KMS-11 (cell line): ENCODE measurements at regions not wholly inside any gene's neighbourhood (a gene's known extent, or its start where the extent isn't known, plus 50 kb on each side); places are given as distances from the start of the nearest gene placed in this dataset.

Experiments
- H2AFZ ChIP-seq: fragments of 200-600 bp; sonication (generic); 2 replicates; pipeline ENCODE4 v1.6.1; 2016; ENCODE audit warnings: antibody characterized with exemption, mixed run types, low read depth
- H3K27ac ChIP-seq: fragments of 200-600 bp; sonication (generic); 2 replicates; pipeline ENCODE4 v1.6.1; 2016; ENCODE audit warnings: mild to moderate bottlenecking, mixed run types
- H3K27me3 ChIP-seq: fragments of 200-600 bp; sonication (generic); 2 replicates; pipeline ENCODE4 v1.6.1; 2017; ENCODE audit warnings: mild to moderate bottlenecking, low read depth, mixed run types, moderate library complexity; ENCODE audit not compliant: insufficient read depth
- H3K36me3 ChIP-seq: fragments of 200-600 bp; sonication (generic); 2 replicates; pipeline ENCODE4 v1.6.1; 2017; ENCODE audit warnings: mild to moderate bottlenecking, mixed run types; ENCODE audit not compliant: insufficient read depth
- H3K4me1 ChIP-seq: fragments of 200-600 bp; sonication (generic); 2 replicates; pipeline ENCODE4 v1.6.1; 2016; ENCODE audit warnings: mild to moderate bottlenecking, low read depth, mixed run types; ENCODE audit not compliant: poor library complexity, severe bottlenecking
- H3K4me2 ChIP-seq: fragments of 200-600 bp; sonication (generic); 2 replicates; pipeline ENCODE4 v1.7.0; 2016; ENCODE audit warnings: mild to moderate bottlenecking, mixed run types
- H3K4me3 ChIP-seq: fragments of 200-600 bp; sonication (generic); IDR thresholded peaks from 2 replicates; pipeline ENCODE4 v1.6.1; 2017; ENCODE audit warnings: low read depth, low read length, mixed read lengths; ENCODE audit not compliant: insufficient read depth
- H3K79me2 ChIP-seq: fragments of 200-600 bp; sonication (generic); 2 replicates; pipeline ENCODE4 v1.6.1; 2016; ENCODE audit warnings: low read depth, mixed run types; ENCODE audit not compliant: insufficient read depth
- H3K9ac ChIP-seq: fragments of 200-600 bp; sonication (generic); 2 replicates; pipeline ENCODE4 v1.6.1; 2016; ENCODE audit warnings: mild to moderate bottlenecking, mixed run types
- H4K20me1 ChIP-seq: fragments of 200-600 bp; sonication (generic); 2 replicates; pipeline ENCODE4 v1.6.1; 2016; ENCODE audit warnings: mild to moderate bottlenecking, mixed run types; ENCODE audit not compliant: insufficient read depth
- TF ChIP-seq, protein P1 (sequence below): fragments of 200-600 bp; sonication (generic); conservative IDR thresholded peaks from 2 replicates; pipeline ENCODE4 v1.6.1; 2017; ENCODE audit warnings: low read depth, mild to moderate bottlenecking, antibody characterized with exemption, low read length, moderate library complexity, mixed read lengths

DNA sequence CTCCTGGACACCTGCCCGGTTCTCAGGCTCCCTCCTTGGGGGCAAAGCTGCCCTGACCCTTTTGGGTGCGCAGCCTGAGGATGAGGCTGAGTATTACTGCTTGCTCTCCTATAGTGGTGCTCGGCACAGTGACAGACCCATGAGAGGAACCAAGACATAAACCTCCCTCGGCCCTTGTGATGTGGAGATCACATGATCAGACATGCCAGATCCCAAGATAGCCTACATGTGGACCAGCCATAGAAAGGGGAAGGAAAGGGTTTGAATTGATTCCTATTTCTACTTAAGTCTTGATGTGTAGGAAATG is 125.3 kb downstream of the VPREB1 start:
- TF ChIP-seq, protein P1, sequence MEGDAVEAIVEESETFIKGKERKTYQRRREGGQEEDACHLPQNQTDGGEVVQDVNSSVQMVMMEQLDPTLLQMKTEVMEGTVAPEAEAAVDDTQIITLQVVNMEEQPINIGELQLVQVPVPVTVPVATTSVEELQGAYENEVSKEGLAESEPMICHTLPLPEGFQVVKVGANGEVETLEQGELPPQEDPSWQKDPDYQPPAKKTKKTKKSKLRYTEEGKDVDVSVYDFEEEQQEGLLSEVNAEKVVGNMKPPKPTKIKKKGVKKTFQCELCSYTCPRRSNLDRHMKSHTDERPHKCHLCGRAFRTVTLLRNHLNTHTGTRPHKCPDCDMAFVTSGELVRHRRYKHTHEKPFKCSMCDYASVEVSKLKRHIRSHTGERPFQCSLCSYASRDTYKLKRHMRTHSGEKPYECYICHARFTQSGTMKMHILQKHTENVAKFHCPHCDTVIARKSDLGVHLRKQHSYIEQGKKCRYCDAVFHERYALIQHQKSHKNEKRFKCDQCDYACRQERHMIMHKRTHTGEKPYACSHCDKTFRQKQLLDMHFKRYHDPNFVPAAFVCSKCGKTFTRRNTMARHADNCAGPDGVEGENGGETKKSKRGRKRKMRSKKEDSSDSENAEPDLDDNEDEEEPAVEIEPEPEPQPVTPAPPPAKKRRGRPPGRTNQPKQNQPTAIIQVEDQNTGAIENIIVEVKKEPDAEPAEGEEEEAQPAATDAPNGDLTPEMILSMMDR = no peak
- no peak overlapping the region for H3K4me3 ChIP-seq
- H3K27ac ChIP-seq = no peak overlapping the region
- no peaks in the 10 kb centered on the region for H3K79me2 ChIP-seq
- no peaks in the 10 kb centered on the region for H3K36me3 ChIP-seq
- H3K27me3 ChIP-seq = no peaks in the 10 kb centered on the region
- H3K4me1 ChIP-seq = no peaks in the 10 kb centered on the region
- no peaks in the 10 kb centered on the region for H4K20me1 ChIP-seq
- no peak overlapping the region for H3K4me2 ChIP-seq
- H3K9ac ChIP-seq = no peak overlapping the region
- no peak overlapping the region for H2AFZ ChIP-seq

- no peak overlapping the region for H3K4me3 ChIP-seq
- no peaks in the 10 kb centered on the region for H3K4me1 ChIP-seq
- no peak overlapping the region for H2AFZ ChIP-seq
- H3K4me2 ChIP-seq = no peak overlapping the region
- no peaks in the 10 kb centered on the region for H3K79me2 ChIP-seq
- no peaks in the 10 kb centered on the region for H4K20me1 ChIP-seq
- no peaks in the 10 kb centered on the region for H3K36me3 ChIP-seq
- no peaks in the 10 kb centered on the region for H3K27me3 ChIP-seq
- H3K9ac ChIP-seq = no peak overlapping the region
- TF ChIP-seq, protein P1 = no peak
- H3K27ac ChIP-seq = no peak overlapping the region
These were observed 126.5 kb downstream of the VPREB1 start for GRCh38 chr22:22371031-22371541.

GRCh38 chr22:22372086-22372485 is 127.5 kb downstream of the VPREB1 start:
- no peak overlapping the region for H3K4me2 ChIP-seq
- no peak overlapping the region for H3K27ac ChIP-seq
- TF ChIP-seq, protein P1 = no peak
- no peak overlapping the region for H3K4me3 ChIP-seq
- H3K79me2 ChIP-seq = no peaks in the 10 kb centered on the region
- no peaks in the 10 kb centered on the region for H3K36me3 ChIP-seq
- H3K4me1 ChIP-seq = no peaks in the 10 kb centered on the region
- H4K20me1 ChIP-seq = no peaks in the 10 kb centered on the region
- no peaks in the 10 kb centered on the region for H3K27me3 ChIP-seq
- no peak overlapping the region for H3K9ac ChIP-seq
- H2AFZ ChIP-seq = no peak overlapping the region

- no peaks in the 10 kb centered on the region for H3K27me3 ChIP-seq
- no peak overlapping the region for H3K4me2 ChIP-seq
These were observed 129.6 kb downstream of the VPREB1 start for GRCh38 chr22:22374163-22374562.

More at GRCh38 chr22:22374163-22374562, 129.6 kb downstream of the VPREB1 start:
- no peaks in the 10 kb centered on the region for H3K36me3 ChIP-seq
- H3K9ac ChIP-seq = no peak overlapping the region
- H2AFZ ChIP-seq = no peak overlapping the region
- H3K27ac ChIP-seq = no peak overlapping the region
- H3K4me3 ChIP-seq = no peak overlapping the region
- no peaks in the 10 kb centered on the region for H3K4me1 ChIP-seq
- no peaks in the 10 kb centered on the region for H4K20me1 ChIP-seq
- H3K79me2 ChIP-seq = no peaks in the 10 kb centered on the region
- TF ChIP-seq, protein P1 = no peak
